GM10248 (cell line): ENCODE measurements at regions not wholly inside any gene's neighbourhood (a gene's known extent, or its start where the extent isn't known, plus 50 kb on each side); places are given as distances from the start of the nearest gene placed in this dataset.

ENCODE experiments used
- CTCF ChIA-PET: fragments of 300-600 bp; sonication (Branson Sonifier 250); formaldehyde crosslinking; extraction: SDS; loops from one replicate; lab custom pipeline; 2021; ENCODE audit warnings: antibody characterized with exemption; lab: Yijun Ruan, JAX
- POLR2A ChIA-PET: fragments of 350-650 bp; sonication (Branson Sonifier 250); formaldehyde crosslinking; extraction: SDS; loops from one replicate; lab custom pipeline; 2020; ENCODE audit warnings: antibody characterized with exemption; lab: Yijun Ruan, JAX
- DNase-seq: peaks from one replicate; pipeline ENCODE4 v3.0.0; 2012; ENCODE audit errors: extremely low spot score
- CTCF ChIP-seq: IDR thresholded peaks from 2 replicates; pipeline ENCODE4 v1.5.1; 2012; ENCODE audit warnings: mild to moderate bottlenecking, low read depth; ENCODE audit errors: extremely low read depth, missing control alignments, control extremely low read depth

GRCh38 chr6:104527761-104528415 lies 331.8 kb downstream of the HACE1 start:
- no peak for DNase-seq
- ChIA-PET POLR2A (no interaction called here), CTCF (interaction anchor here (1.0 to 5.2 kb wide), 3 partner anchors 11 to 19 kb away, joined by 3 to 34 read pairs (median 12); no protein-coding TSS in a partner anchor)
- TF ChIP-seq CTCF, result no peak

- ChIA-PET CTCF (interaction anchor here (1.0 to 5.2 kb wide), 5 partner anchors 11 to 23 kb away, joined by 3 to 34 read pairs (median 12); no protein-coding TSS in a partner anchor), POLR2A (no interaction called here)
- no peak for TF ChIP-seq CTCF
- DNase-seq, result no peak
Measured at GRCh38 chr6:104527311-104527710, 332.4 kb downstream of the HACE1 start.

- POLR2A ChIA-PET, result no interaction called here
- TF ChIP-seq CTCF, result no peak
- DNase-seq, result no peak
- CTCF ChIA-PET, result interaction anchor here (0.6 to 5.2 kb wide), 18 partner anchors 8 to 247 kb away, joined by 3 to 34 read pairs (median 4); no protein-coding TSS in a partner anchor
Measured at GRCh38 chr6:104526376-104526775, 333.3 kb downstream of the HACE1 start.

- peak; percentile 84 for TF ChIP-seq CTCF
- peak; percentile 71 for DNase-seq
- CTCF ChIA-PET, result interaction anchor here (0.6 to 5.2 kb wide), 18 partner anchors 9 to 248 kb away, joined by 3 to 34 read pairs (median 4); no protein-coding TSS in a partner anchor
- POLR2A ChIA-PET, result no interaction called here
Measured at GRCh38 chr6:104525677-104526322, 333.9 kb downstream of the HACE1 start.

GRCh38 chr6:104522533-104522932 lies 337.2 kb downstream of the HACE1 start:
- no peak for TF ChIP-seq CTCF
- ChIA-PET CTCF (no interaction called here), POLR2A (no interaction called here)
- DNase-seq, result no peak

- POLR2A ChIA-PET, result no interaction called here
- no peak for DNase-seq
Measured at GRCh38 chr6:104521176-104521575, 338.5 kb downstream of the HACE1 start.

More at GRCh38 chr6:104521176-104521575, 338.5 kb downstream of the HACE1 start:
- no peak for TF ChIP-seq CTCF
- CTCF ChIA-PET, result interaction anchor here (1.2 to 1.7 kb wide), 3 partner anchors 13 to 17 kb away, joined by 3 to 5 read pairs (median 4); no protein-coding TSS in a partner anchor
